ENCODE measurements at regions not wholly inside any gene's neighbourhood (a gene's known extent, or its start where the extent isn't known, plus 50 kb on each side); places are given as distances from the start of the nearest gene placed in this dataset.
"Not testable (repeated sequence)": the region's sequence is repeated elsewhere in the genome, so short reads cannot be mapped to it uniquely, and the experiment has no call there.

DNA sequence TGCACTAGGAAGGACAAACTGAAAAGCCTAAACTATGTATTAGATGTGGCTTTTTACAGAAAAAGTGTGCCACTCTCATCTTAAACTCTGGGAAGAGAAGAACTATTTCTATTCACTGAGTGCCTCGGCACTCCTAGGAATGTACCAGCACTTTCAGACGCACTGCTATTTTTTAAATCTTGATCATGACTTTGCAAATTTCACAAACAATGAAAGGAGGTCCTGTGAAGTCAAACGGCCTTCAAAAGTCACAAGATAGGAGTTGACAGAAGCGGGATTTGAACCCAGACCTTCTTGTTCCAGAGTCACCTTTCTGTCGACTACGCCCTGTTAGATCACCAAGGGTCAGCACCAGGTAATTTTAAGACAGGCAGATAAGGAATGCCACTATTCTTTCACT lies 365.4 kb downstream of the VRK1 start:
- Histone ChIP-seq H3K4me3 (no peak overlapping the region), H3K9me3 (no peaks in the 10 kb centered on the region), H3K9ac (ENCODE audit: low read depth in 2 of 2, low read length in 2 of 2) (no peak overlapping the region), H3K4me1 (no peaks in the 10 kb centered on the region), H3K27me3 (no peaks in the 10 kb centered on the region), H3K36me3 (no peaks in the 10 kb centered on the region), H3K27ac (no peak overlapping the region)
- no peak for DNase-seq
- intact Hi-C loops (cut with DNase I): no loop called here
- TF ChIP-seq, protein P1, sequence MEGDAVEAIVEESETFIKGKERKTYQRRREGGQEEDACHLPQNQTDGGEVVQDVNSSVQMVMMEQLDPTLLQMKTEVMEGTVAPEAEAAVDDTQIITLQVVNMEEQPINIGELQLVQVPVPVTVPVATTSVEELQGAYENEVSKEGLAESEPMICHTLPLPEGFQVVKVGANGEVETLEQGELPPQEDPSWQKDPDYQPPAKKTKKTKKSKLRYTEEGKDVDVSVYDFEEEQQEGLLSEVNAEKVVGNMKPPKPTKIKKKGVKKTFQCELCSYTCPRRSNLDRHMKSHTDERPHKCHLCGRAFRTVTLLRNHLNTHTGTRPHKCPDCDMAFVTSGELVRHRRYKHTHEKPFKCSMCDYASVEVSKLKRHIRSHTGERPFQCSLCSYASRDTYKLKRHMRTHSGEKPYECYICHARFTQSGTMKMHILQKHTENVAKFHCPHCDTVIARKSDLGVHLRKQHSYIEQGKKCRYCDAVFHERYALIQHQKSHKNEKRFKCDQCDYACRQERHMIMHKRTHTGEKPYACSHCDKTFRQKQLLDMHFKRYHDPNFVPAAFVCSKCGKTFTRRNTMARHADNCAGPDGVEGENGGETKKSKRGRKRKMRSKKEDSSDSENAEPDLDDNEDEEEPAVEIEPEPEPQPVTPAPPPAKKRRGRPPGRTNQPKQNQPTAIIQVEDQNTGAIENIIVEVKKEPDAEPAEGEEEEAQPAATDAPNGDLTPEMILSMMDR (IDR thresholded peaks at IDR 0.05): no peak

DNA sequence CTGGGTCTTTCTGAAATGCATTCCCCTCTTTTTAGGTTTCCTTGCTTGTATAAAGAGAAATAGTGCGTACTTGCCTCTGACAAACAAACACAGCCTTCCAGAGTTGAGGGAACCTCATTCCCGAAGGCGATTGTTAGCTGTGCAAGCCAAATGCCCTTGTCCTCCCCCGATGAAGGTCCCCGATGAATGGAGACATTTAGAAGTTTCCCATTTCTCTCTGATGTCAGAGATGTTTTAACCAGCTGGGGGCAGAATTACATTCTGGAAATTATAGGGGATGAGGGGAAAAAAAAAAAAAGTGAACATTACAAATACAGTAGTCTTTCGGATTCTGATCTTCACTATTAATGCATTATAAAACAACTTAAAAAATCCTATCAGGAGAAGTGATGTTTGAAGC lies 366.8 kb downstream of the VRK1 start:
- Histone ChIP-seq H3K9me3 (no peaks in the 10 kb centered on the region), H3K4me1 (no peaks in the 10 kb centered on the region), H3K4me3 (no peak overlapping the region), H3K36me3 (no peaks in the 10 kb centered on the region), H3K27me3 (no peaks in the 10 kb centered on the region), H3K27ac (no peak overlapping the region), H3K9ac (ENCODE audit: low read depth in 2 of 2, low read length in 2 of 2) (no peak overlapping the region)
- intact Hi-C loops (cut with DNase I): no loop called here
- DNase-seq: no peak
- TF ChIP-seq, protein P1 (IDR thresholded peaks at IDR 0.05): no peak

DNA sequence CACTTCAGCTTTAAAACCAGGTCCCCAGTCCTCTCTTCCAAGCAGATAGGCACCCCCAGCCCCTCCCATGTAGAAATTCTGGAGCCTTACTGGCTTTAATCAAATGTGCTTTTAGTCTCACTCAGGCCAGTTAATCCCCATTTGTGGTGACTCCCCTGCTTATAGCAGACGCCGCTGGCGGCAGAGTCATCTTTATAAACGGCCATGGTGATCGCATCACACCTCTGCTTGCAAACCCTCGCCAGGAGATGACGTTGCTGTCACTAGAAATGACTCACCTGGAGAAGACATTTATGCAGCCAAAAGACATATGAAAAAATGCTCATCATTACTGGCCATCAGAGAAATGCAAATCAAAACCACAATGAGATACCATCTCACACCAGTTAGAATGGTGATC lies 369.3 kb downstream of the VRK1 start:
- Histone ChIP-seq H3K27me3 (no peaks in the 10 kb centered on the region), H3K9ac (ENCODE audit: low read depth in 2 of 2, low read length in 2 of 2) (no peak overlapping the region), H3K4me3 (no peak overlapping the region), H3K27ac (no peak overlapping the region), H3K36me3 (no peaks in the 10 kb centered on the region), H3K4me1 (no peaks in the 10 kb centered on the region), H3K9me3 (no peaks in the 10 kb centered on the region)
- intact Hi-C loops (cut with DNase I): no loop called here
- TF ChIP-seq, protein P1 (IDR thresholded peaks at IDR 0.05): no peak
- DNase-seq: no peak

DNA sequence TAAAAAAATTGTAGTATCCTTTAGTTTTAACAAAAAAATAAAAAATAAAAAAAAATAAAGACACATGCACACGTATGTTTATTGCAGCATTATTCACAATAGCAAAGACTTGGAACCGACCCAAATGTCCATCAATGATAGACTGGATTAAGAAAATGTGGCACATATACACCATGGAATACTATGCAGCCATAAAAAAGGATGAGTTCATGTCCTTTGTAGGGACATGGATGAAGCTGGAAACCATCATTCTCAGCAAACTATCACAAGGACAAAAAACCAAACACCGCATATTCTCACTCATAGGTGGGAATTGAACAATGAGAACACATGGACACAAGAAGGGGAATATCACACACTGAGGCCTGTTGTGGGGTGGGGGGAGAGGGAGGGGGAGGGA lies 370.4 kb downstream of the VRK1 start:
- H3K27ac ChIP-seq; H3K9me3 ChIP-seq; H3K4me1 ChIP-seq; H3K27me3 ChIP-seq; DNase-seq; H3K4me3 ChIP-seq; H3K36me3 ChIP-seq; H3K9ac ChIP-seq (ENCODE audit: low read depth in 2 of 2, low read length in 2 of 2); intact Hi-C loops (cut with DNase I): not testable (repeated sequence)

DNA sequence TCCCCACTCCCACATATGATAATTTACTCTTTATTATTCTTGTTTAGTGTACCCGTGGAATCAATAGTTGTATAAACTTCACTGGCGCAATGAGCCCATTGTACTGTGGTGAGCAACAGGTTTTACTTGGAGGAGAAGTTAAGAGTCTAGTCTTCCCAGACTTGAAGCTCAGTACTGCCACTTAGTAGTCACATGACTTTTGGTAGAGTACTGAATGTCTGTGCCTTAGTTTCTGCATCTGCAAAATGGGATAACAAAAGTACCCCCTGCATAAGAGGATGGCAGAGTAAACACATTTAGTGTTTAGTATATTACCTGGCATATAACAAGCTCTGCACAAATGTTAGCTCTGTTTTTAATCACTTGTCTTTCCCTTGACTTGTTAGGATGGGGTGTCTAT lies 375.5 kb downstream of the VRK1 start:
- H3K27me3 ChIP-seq: no peaks in the 10 kb centered on the region
- intact Hi-C loops (cut with DNase I): no loop called here
- H3K27ac ChIP-seq: no peak overlapping the region
- no peak overlapping the region for H3K4me3 ChIP-seq
- DNase-seq: no peak
- TF ChIP-seq, protein P1 (IDR thresholded peaks at IDR 0.05): no peak
- H3K4me1 ChIP-seq: no peaks in the 10 kb centered on the region
- H3K9ac ChIP-seq (ENCODE audit: low read depth in 2 of 2, low read length in 2 of 2): no peak overlapping the region
- H3K36me3 ChIP-seq: no peaks in the 10 kb centered on the region
- no peaks in the 10 kb centered on the region for H3K9me3 ChIP-seq

DNA sequence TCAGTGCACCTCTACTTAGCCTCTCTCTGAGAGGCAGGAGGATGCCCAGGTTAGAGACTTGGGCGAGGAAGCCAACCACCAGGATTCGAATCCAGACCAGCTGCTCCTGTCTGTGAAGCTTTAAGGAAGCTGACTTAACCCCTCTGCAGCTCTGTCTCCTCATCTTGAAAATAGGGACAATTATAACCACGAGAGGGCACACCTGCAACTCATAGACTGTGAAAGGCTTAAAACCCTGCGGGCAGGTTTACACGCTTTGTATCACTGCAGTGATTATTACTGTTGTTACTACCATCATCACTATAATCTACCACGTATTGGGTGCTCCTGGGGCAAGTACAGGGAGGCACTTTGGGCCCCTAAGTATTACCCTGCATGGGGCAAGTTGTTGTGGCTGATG lies 379.8 kb downstream of the VRK1 start:
- Histone ChIP-seq H3K4me3 (no peak overlapping the region), H3K9ac (ENCODE audit: low read depth in 2 of 2, low read length in 2 of 2) (no peak overlapping the region), H3K36me3 (no peaks in the 10 kb centered on the region), H3K27me3 (no peaks in the 10 kb centered on the region), H3K27ac (no peak overlapping the region), H3K4me1 (no peaks in the 10 kb centered on the region), H3K9me3 (no peaks in the 10 kb centered on the region)
- TF ChIP-seq, protein P1 (IDR thresholded peaks at IDR 0.05): no peak
- intact Hi-C loops (cut with DNase I): no loop called here
- no peak for DNase-seq

All from colonic mucosa (tissue), 4 donors.